HG02759 (cell line): ENCODE measurements at regions not wholly inside any gene's neighbourhood (a gene's known extent, or its start where the extent isn't known, plus 50 kb on each side); places are given as distances from the start of the nearest gene placed in this dataset.
"Not testable (repeated sequence)": the region's sequence is repeated elsewhere in the genome, so short reads cannot be mapped to it uniquely, and the experiment has no call there.

ENCODE experiments used
- ATAC-seq: cut with Tn5 transposase; IDR thresholded peaks from one replicate; pipeline ENCODE4 v1.9.1; 2021; ENCODE audit warnings: mild to moderate bottlenecking, moderate library complexity; ENCODE audit not compliant: unreplicated experiment

GRCh38 chr20:4320291-4320690 is 71.2 kb upstream of the ADRA1D start:
- ATAC-seq = no peak

- ATAC-seq = no peak
These were observed 69.8 kb upstream of the ADRA1D start for GRCh38 chr20:4318891-4319290.

GRCh38 chr20:4310616-4311015 is 61.5 kb upstream of the ADRA1D start:
- not testable (repeated sequence) for ATAC-seq

DNA sequence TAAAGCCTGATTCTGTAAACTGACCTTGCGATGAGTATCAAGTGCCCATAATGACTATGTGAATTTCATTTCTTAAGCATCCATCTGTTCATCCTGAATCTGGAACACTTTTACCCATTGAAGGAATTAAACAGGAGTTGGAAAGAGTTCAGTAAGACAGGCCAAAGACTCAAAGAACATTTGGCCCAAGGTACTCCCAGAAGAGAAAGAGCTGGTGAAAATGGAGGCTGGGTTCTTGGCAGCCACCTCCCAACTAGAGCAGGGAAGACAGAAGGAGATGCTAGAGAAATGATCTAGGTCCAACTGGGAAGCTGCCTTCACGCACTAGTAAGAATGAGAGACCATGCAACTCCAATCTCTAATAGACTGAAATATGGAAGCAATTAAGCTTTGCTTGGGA is 57.1 kb upstream of the ADRA1D start:
- no peak for ATAC-seq

- ATAC-seq = no peak
These were observed 56.0 kb upstream of the ADRA1D start for GRCh38 chr20:4305091-4305490.

GRCh38 chr20:4304601-4305000 is 55.5 kb upstream of the ADRA1D start:
- ATAC-seq = no peak

- no peak for ATAC-seq
These were observed 54.0 kb upstream of the ADRA1D start for GRCh38 chr20:4303136-4303535.

DNA sequence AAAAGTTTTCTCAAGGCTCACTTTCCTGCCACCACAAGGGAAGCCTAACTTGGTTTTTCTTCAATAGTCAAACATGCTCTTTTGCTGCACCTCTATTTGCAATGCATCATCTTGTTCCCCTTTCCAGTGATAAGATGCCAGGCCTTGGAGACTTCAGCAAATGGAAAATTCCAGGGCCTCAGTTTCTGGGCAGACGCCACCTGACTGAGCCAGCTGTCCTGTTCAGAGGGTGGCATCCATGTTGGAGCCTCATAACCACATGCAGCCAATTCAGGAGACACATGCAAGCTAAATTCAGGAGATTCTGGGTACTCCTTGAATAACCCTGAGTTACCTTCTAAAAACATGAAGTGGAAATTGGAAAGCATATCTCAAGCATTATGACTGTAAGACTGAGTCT is 51.8 kb upstream of the ADRA1D start:
- ATAC-seq = no peak

GRCh38 chr20:4300401-4300800 is 51.3 kb upstream of the ADRA1D start:
- no peak for ATAC-seq

- no peak for ATAC-seq
These were observed 50.7 kb upstream of the ADRA1D start for GRCh38 chr20:4299773-4300172.

DNA sequence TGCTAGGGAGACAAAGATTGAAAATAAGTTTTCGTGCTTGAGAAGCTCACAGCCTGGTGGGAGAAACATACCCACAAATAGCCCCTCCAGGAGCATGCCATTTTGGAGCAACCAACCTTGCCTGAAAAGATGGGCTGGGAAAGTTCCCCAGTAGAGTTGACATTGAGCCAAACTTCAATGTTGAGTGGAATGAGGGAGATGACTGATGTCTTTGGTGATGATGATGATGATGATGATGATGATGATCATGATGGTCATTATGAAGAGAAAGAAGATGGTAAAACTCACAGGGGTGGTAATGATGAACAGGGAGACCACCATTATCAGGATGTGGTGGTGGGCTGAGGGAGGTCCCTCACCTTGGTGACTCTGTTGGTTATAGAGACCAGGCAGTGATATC is 50.1 kb upstream of the ADRA1D start:
- ATAC-seq = no peak
